ENCODE measurements at regions not wholly inside any gene's neighbourhood (a gene's known extent, or its start where the extent isn't known, plus 50 kb on each side); places are given as distances from the start of the nearest gene placed in this dataset.
"Not testable (repeated sequence)": the region's sequence is repeated elsewhere in the genome, so short reads cannot be mapped to it uniquely, and the experiment has no call there.

- H3K4me1 ChIP-seq; H3K27me3 ChIP-seq; H3K9me3 ChIP-seq; H3K27ac ChIP-seq; DNase-seq; H3K36me3 ChIP-seq; H3K4me3 ChIP-seq; intact Hi-C loops (cut with DNase I): not testable (repeated sequence)
- WGBS, 2 donors = 63 to 90% methylated on average over 2 of the region's 2 CpGs
Observed at GRCh38 chr9:40097992-40098391, 742.5 kb downstream of the SPATA31A1 start.

- H3K4me3 ChIP-seq = peak overlapping the region in 3 of 4 donors; percentile 29 to 53 (median 43)
- H3K27me3 ChIP-seq; DNase-seq; H3K9me3 ChIP-seq; H3K4me1 ChIP-seq; intact Hi-C loops (cut with DNase I); H3K36me3 ChIP-seq: not testable (repeated sequence)
- peak overlapping the region in 3 of 4 donors; percentile 59 to 79 (median 70) for H3K27ac ChIP-seq
- 10 to 17% methylated on average over 12 to 58 of the region's 71 CpGs for WGBS, 2 donors
Observed at GRCh38 chr9:40106003-40106782, 750.7 kb downstream of the SPATA31A1 start.

- 2% methylated on average over 11 of the region's 33 CpGs; no CpG with 5 or more reads in 1 of the 2 donors for WGBS, 2 donors
- H3K27me3 ChIP-seq = not testable (repeated sequence)
Observed at GRCh38 chr9:40106783-40107248, 751.3 kb downstream of the SPATA31A1 start.

GRCh38 chr9:40107251-40107650 is 751.8 kb downstream of the SPATA31A1 start:
- 53% methylated on average over 8 of the region's 26 CpGs; no CpG with 5 or more reads in 1 of the 2 donors for WGBS, 2 donors
- H3K27ac ChIP-seq; DNase-seq; H3K4me1 ChIP-seq; intact Hi-C loops (cut with DNase I); H3K36me3 ChIP-seq; H3K9me3 ChIP-seq; H3K27me3 ChIP-seq: not testable (repeated sequence)
- H3K4me3 ChIP-seq = peak overlapping the region in 2 of 4 donors; percentile 43 to 53

More at GRCh38 chr9:40106783-40107248, 751.3 kb downstream of the SPATA31A1 start:
- Histone ChIP-seq H3K27ac (peak overlapping the region in 1 of 4 donors; percentile 79), H3K4me3 (peak overlapping the region in 3 of 4 donors; percentile 29 to 53 (median 43))
- DNase-seq; H3K9me3 ChIP-seq; intact Hi-C loops (cut with DNase I); H3K36me3 ChIP-seq; H3K4me1 ChIP-seq: not testable (repeated sequence)

DNA sequence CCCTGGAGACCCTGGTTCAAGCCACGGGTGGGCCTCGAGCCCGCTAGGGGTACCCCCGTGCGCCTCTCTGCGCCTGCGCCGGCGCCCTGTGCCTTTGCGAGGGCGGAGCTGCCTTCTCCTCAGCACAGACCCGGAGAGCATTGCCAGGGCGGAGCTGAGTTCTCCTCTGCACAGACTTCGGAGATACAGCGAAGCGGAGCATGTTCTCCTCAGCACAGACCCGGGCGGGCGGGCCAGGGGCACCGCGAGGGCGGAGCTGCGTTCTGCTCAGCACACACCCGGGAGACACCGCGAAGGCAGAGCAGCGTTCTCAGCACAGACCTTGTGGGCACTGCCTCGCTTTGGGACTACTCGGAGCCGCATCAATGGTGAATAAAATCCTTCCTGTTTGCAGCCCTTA is 753.0 kb downstream of the SPATA31A1 start:
- not testable (repeated sequence) for H3K27ac ChIP-seq, H3K9me3 ChIP-seq
- WGBS, 2 donors = 0% methylated on average over 5 to 11 of the region's 30 CpGs

DNA sequence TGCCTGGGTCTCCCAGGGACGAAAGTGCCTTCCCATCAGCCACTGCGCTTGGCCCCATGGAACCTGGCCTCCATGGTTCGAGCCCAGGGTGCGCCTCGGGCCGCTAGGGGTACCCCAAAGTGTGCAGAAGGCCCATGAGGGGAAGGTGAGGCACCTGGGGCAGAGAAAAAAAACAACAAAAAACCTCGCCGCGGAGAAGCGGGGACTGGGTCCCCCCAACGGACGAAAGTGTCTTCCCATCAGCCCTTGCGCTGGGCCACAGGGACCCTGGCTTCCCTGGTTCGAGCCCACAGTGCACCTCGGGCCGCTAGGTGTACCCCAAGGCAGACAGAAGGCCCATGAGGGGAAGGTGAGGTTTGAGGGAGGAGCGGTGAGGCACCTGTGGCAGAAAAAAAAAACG is 755.3 kb downstream of the SPATA31A1 start:
- intact Hi-C loops (cut with DNase I); H3K4me1 ChIP-seq: not testable (repeated sequence)
- 19% methylated on average over 11 of the region's 18 CpGs; no CpG with 5 or more reads in 1 of the 2 donors for WGBS, 2 donors

More for the DNA sequence above, 753.0 kb downstream of the SPATA31A1 start:
- H3K4me1 ChIP-seq; H3K27me3 ChIP-seq; DNase-seq; H3K4me3 ChIP-seq; intact Hi-C loops (cut with DNase I); H3K36me3 ChIP-seq: not testable (repeated sequence)

GRCh38 chr9:40111571-40111970 is 756.1 kb downstream of the SPATA31A1 start:
- intact Hi-C loops (cut with DNase I); H3K36me3 ChIP-seq; DNase-seq; H3K27me3 ChIP-seq; H3K4me1 ChIP-seq; H3K9me3 ChIP-seq; H3K27ac ChIP-seq; H3K4me3 ChIP-seq: not testable (repeated sequence)
- WGBS, 2 donors = 63 to 89% methylated on average over 8 to 15 of the region's 27 CpGs

More for the DNA sequence above, 755.3 kb downstream of the SPATA31A1 start:
- not testable (repeated sequence) for H3K27me3 ChIP-seq, H3K4me3 ChIP-seq, H3K27ac ChIP-seq, DNase-seq, H3K9me3 ChIP-seq, H3K36me3 ChIP-seq

DNA sequence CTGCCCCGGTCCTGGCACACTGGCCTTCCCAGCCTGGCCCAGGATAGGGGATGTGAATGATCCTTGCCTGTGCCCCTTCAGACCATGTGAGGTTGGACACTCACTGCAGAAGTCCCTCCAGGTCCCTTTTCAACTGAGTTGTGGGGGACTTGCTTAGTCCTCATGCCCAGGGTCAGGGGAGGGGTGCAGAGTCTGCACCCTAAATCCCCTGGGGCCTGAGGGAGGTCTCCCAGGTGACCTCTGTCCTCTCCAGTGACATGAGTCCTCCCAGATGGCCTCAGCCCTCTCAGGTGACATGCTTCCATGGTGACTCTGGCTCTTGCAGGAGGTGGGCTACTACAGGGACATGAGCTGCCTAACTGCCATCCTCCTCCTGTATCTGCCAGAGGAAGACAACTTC is 775.1 kb downstream of the SPATA31A1 start:
- H3K36me3 ChIP-seq; DNase-seq; H3K9me3 ChIP-seq; H3K27ac ChIP-seq; H3K27me3 ChIP-seq; H3K4me3 ChIP-seq; intact Hi-C loops (cut with DNase I); H3K4me1 ChIP-seq: not testable (repeated sequence)
- WGBS, 2 donors = 89 to 100% methylated on average over 1 of the region's 1 CpG

GRCh38 chr9:40169204-40169603 is 813.7 kb downstream of the SPATA31A1 start:
- H3K27ac ChIP-seq; H3K36me3 ChIP-seq; DNase-seq; H3K9me3 ChIP-seq; H3K27me3 ChIP-seq; intact Hi-C loops (cut with DNase I); H3K4me3 ChIP-seq; H3K4me1 ChIP-seq: not testable (repeated sequence)
- no CpG with 5 or more reads among the region's 1 CpG for WGBS, 2 donors

DNA sequence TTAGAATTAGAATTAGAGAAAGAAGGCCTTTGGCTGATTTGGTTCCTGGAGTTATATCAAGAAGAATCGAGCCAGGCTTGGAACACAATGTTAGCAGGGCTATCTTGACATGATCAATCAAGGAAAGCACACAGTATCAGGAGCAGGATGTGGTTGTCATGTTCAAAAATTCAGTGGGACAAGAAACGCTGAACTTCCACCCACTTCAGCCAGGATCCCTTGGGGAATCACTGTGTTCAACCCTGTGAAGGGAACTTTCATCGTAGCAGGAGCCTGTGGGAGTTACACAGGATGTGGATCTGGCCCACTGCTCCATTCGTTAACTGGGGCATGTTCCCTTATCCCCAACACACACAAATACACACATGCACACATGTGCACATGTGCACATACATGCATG is 817.8 kb downstream of the SPATA31A1 start:
- H3K4me1 ChIP-seq; H3K27me3 ChIP-seq; H3K9me3 ChIP-seq; H3K27ac ChIP-seq; intact Hi-C loops (cut with DNase I); H3K36me3 ChIP-seq; DNase-seq; H3K4me3 ChIP-seq: not testable (repeated sequence)
- WGBS, 2 donors = 57 to 86% methylated on average over 1 of the region's 4 CpGs

- H3K27me3 ChIP-seq; H3K4me3 ChIP-seq; H3K4me1 ChIP-seq; H3K9me3 ChIP-seq; intact Hi-C loops (cut with DNase I); H3K27ac ChIP-seq; DNase-seq; H3K36me3 ChIP-seq: not testable (repeated sequence)
- WGBS, 2 donors = 40 to 70% methylated on average over 1 of the region's 4 CpGs
Observed at GRCh38 chr9:40174035-40174434, 818.6 kb downstream of the SPATA31A1 start.

GRCh38 chr9:40177403-40177802 is 821.9 kb downstream of the SPATA31A1 start:
- H3K4me1 ChIP-seq; intact Hi-C loops (cut with DNase I); H3K27me3 ChIP-seq; DNase-seq; H3K27ac ChIP-seq; H3K36me3 ChIP-seq; H3K4me3 ChIP-seq; H3K9me3 ChIP-seq: not testable (repeated sequence)
- 30 to 51% methylated on average over 2 to 19 of the region's 23 CpGs for WGBS, 2 donors

- H3K9me3 ChIP-seq; H3K36me3 ChIP-seq; H3K4me3 ChIP-seq; H3K27ac ChIP-seq; H3K4me1 ChIP-seq; DNase-seq; H3K27me3 ChIP-seq; intact Hi-C loops (cut with DNase I): not testable (repeated sequence)
- WGBS, 2 donors = 57 to 73% methylated on average over 2 of the region's 5 CpGs
Observed at GRCh38 chr9:40191403-40191802, 835.9 kb downstream of the SPATA31A1 start.

Data from sigmoid colon (tissue), 6 donors.